Mesenchymal stem cell (in vitro differentiated cells and primary cell): ENCODE measurements at regions not wholly inside any gene's neighbourhood (a gene's known extent, or its start where the extent isn't known, plus 50 kb on each side); places are given as distances from the start of the nearest gene placed in this dataset.

ENCODE experiments used
- DNase-seq: peaks from one replicate; pipeline ENCODE4 v3.0.0-alpha.2; 2013
- H2AFZ ChIP-seq: one replicate; pipeline ENCODE4 v1.6.1; 2013; ENCODE audit warnings: low read depth, mild to moderate bottlenecking, control low read depth, inconsistent platforms, low read length, moderate library complexity
- H2AK5ac ChIP-seq: 2 replicates; pipeline ENCODE4 v1.6.1; 2013; ENCODE audit warnings: low read length, moderate library complexity, mild to moderate bottlenecking, inconsistent platforms; ENCODE audit not compliant: severe bottlenecking
- H2BK120ac ChIP-seq: one replicate; pipeline ENCODE4 v1.6.1; 2013; ENCODE audit warnings: low read depth, mild to moderate bottlenecking, inconsistent platforms, low read length, moderate library complexity
- H2BK12ac ChIP-seq, 2 experiments: one replicate each; pipeline ENCODE4 v1.6.1; 2013; ENCODE audit warnings: inconsistent platforms in 2 of 2, low read length in 2 of 2, mild to moderate bottlenecking in 2 of 2, moderate library complexity in 2 of 2, control low read depth in 1 of 2
- H2BK15ac ChIP-seq: one replicate; pipeline ENCODE4 v1.6.1; 2013; ENCODE audit warnings: mild to moderate bottlenecking, low read depth, inconsistent platforms; ENCODE audit not compliant: poor library complexity, severe bottlenecking
- H2BK5ac ChIP-seq: 2 replicates; pipeline ENCODE4 v1.6.1; 2013; ENCODE audit warnings: low read depth, mild to moderate bottlenecking, low read length, control low read depth, inconsistent platforms; ENCODE audit not compliant: poor library complexity, severe bottlenecking
- H3K14ac ChIP-seq, 2 experiments: one replicate each; pipeline ENCODE4 v1.6.1; 2013; ENCODE audit warnings: inconsistent platforms in 2 of 2, low read length in 2 of 2, control low read depth in 1 of 2, mild to moderate bottlenecking in 1 of 2, moderate library complexity in 1 of 2
- H3K18ac ChIP-seq, 2 experiments: one replicate each; pipeline ENCODE4 v1.6.1; 2013; ENCODE audit warnings: inconsistent platforms in 2 of 2, low read length in 2 of 2, control low read depth in 1 of 2, low read depth in 1 of 2, mild to moderate bottlenecking in 1 of 2
- H3K23ac ChIP-seq, 2 experiments: one replicate each; pipeline ENCODE4 v1.6.1; 2013; ENCODE audit warnings: inconsistent platforms in 2 of 2, low read length in 2 of 2, mild to moderate bottlenecking in 2 of 2, moderate library complexity in 2 of 2, control low read depth in 1 of 2
- H3K27ac ChIP-seq: 2 replicates; pipeline ENCODE4 v1.5.1; 2013; ENCODE audit warnings: mild to moderate bottlenecking, moderate library complexity, low read length, control low read depth, inconsistent platforms; ENCODE audit not compliant: poor library complexity, severe bottlenecking
- H3K27me3 ChIP-seq, 2 experiments: 2 replicates each; pipeline versions ENCODE4 v1.6.1 to v1.7.0; 2013; ENCODE audit warnings: low read length in 2 of 2, mild to moderate bottlenecking in 2 of 2, moderate library complexity in 2 of 2, control low read depth in 1 of 2, inconsistent platforms in 1 of 2; ENCODE audit not compliant: control insufficient read depth in 1 of 2, insufficient read depth in 1 of 2
- H3K36me3 ChIP-seq, 2 experiments: 2 replicates each; pipeline versions ENCODE4 v1.6.1 to v1.7.0; 2013; ENCODE audit warnings: low read length in 2 of 2, control low read depth in 1 of 2, inconsistent platforms in 1 of 2, low read depth in 1 of 2, mild to moderate bottlenecking in 1 of 2; ENCODE audit not compliant: insufficient read depth in 2 of 2, control insufficient read depth in 1 of 2
- H3K4ac ChIP-seq, 2 experiments: one replicate each; pipeline ENCODE4 v1.6.1; 2013; ENCODE audit warnings: inconsistent platforms in 2 of 2, low read length in 2 of 2, mild to moderate bottlenecking in 2 of 2, moderate library complexity in 2 of 2, control low read depth in 1 of 2, low read depth in 1 of 2
- H3K4me1 ChIP-seq: 2 replicates; pipeline ENCODE4 v1.6.1; 2013; ENCODE audit warnings: low read depth, low read length, control low read depth; ENCODE audit not compliant: control insufficient read depth, insufficient read depth
- H3K4me2 ChIP-seq: 2 replicates; pipeline ENCODE4 v1.6.1; 2013; ENCODE audit warnings: low read length, mild to moderate bottlenecking, inconsistent platforms; ENCODE audit not compliant: poor library complexity, severe bottlenecking
- H3K4me3 ChIP-seq, 2 experiments: 2 replicates each; pipeline versions ENCODE4 v1.5.1 to v1.7.0; 2013; ENCODE audit warnings: low read length in 2 of 2, mild to moderate bottlenecking in 2 of 2, control low read depth in 1 of 2, low read depth in 1 of 2; ENCODE audit not compliant: insufficient read depth in 1 of 2
- H3K79me1 ChIP-seq: replicated peaks from 2 replicates; pipeline ENCODE4 v1.6.1; 2013; ENCODE audit warnings: mild to moderate bottlenecking, control low read depth, low read length, inconsistent platforms; ENCODE audit not compliant: poor library complexity, severe bottlenecking
- H3K9ac ChIP-seq: 2 replicates; pipeline ENCODE4 v1.7.0; 2013; ENCODE audit warnings: mild to moderate bottlenecking, low read length, moderate library complexity
- H3K9me3 ChIP-seq: 2 replicates; pipeline ENCODE4 v1.7.0; 2013; ENCODE audit warnings: mild to moderate bottlenecking, low read length; ENCODE audit not compliant: control insufficient read depth
- H4K8ac ChIP-seq: one replicate; pipeline ENCODE4 v1.6.1; 2013; ENCODE audit warnings: inconsistent platforms, mild to moderate bottlenecking, low read length, moderate library complexity
- H4K91ac ChIP-seq: one replicate; pipeline ENCODE4 v1.6.1; 2013; ENCODE audit warnings: mild to moderate bottlenecking, low read length, inconsistent platforms
- WGBS: methylation state at CpG from one replicate; pipeline ENCODE4 v1.1.7; 2013; ENCODE audit warnings: mixed read lengths; 5-methylcytosine and 5-hydroxymethylcytosine counted together

- Histone ChIP-seq H3K4me3 (no peak overlapping the region), H2BK120ac (no peak overlapping the region), H2AFZ (no peak overlapping the region), H3K9ac (no peak overlapping the region), H3K79me1 (no peaks in the 10 kb centered on the region), H3K4ac (no peak overlapping the region), H3K14ac (no peak overlapping the region), H4K91ac (no peak overlapping the region), H2AK5ac (no peak overlapping the region), H3K4me2 (no peak overlapping the region), H2BK12ac (no peak overlapping the region), H3K18ac (no peak overlapping the region), H3K36me3 (no peaks in the 10 kb centered on the region), H3K4me1 (no peaks in the 10 kb centered on the region), H2BK5ac (no peak overlapping the region), H3K27ac (no peak overlapping the region), H3K23ac (no peak overlapping the region), H2BK15ac (no peak overlapping the region), H3K27me3 (peaks cover 19 to 57% of the 10 kb centered on the region in 2 experiments), H4K8ac (no peak overlapping the region), H3K9me3 (no peaks in the 10 kb centered on the region)
- no peak for DNase-seq
- WGBS: 71% methylated on average over 8 of the region's 10 CpGs
These were observed 57.3 kb upstream of the CSF3R start for GRCh38 chr1:36540056-36540455.

- Histone ChIP-seq H2AK5ac (no peak overlapping the region), H3K14ac (no peak overlapping the region), H3K4me1 (no peaks in the 10 kb centered on the region), H3K4ac (no peak overlapping the region), H3K9me3 (no peaks in the 10 kb centered on the region), H2BK12ac (no peak overlapping the region), H3K4me3 (no peak overlapping the region), H2BK120ac (no peak overlapping the region), H3K27me3 (peaks cover 24 to 62% of the 10 kb centered on the region in 2 experiments), H3K79me1 (no peaks in the 10 kb centered on the region), H3K27ac (no peak overlapping the region), H2BK5ac (no peak overlapping the region), H3K9ac (no peak overlapping the region), H4K91ac (no peak overlapping the region), H3K23ac (no peak overlapping the region), H3K36me3 (no peaks in the 10 kb centered on the region), H4K8ac (no peak overlapping the region), H2AFZ (no peak overlapping the region), H3K18ac (no peak overlapping the region), H2BK15ac (no peak overlapping the region), H3K4me2 (no peak overlapping the region)
- no peak for DNase-seq
- WGBS: 93% methylated on average over 2 of the region's 2 CpGs
These were observed 56.8 kb upstream of the CSF3R start for GRCh38 chr1:36539526-36539925.

- Histone ChIP-seq H2AK5ac (no peak overlapping the region), H4K91ac (no peak overlapping the region), H3K4me1 (no peaks in the 10 kb centered on the region), H3K79me1 (no peaks in the 10 kb centered on the region), H3K27me3 (peaks cover 24 to 63% of the 10 kb centered on the region in 2 experiments), H3K27ac (no peak overlapping the region), H3K36me3 (no peaks in the 10 kb centered on the region), H2BK120ac (no peak overlapping the region), H3K4me2 (no peak overlapping the region), H3K23ac (no peak overlapping the region), H2BK15ac (no peak overlapping the region), H3K14ac (no peak overlapping the region), H3K4me3 (no peak overlapping the region), H2BK5ac (no peak overlapping the region), H3K9me3 (peaks cover 4% of the 10 kb centered on the region), H2BK12ac (no peak overlapping the region), H3K4ac (no peak overlapping the region), H3K18ac (no peak overlapping the region), H4K8ac (no peak overlapping the region), H3K9ac (no peak overlapping the region), H2AFZ (no peak overlapping the region)
- no peak for DNase-seq
- 70% methylated on average over 3 of the region's 4 CpGs for WGBS
These were observed 55.3 kb upstream of the CSF3R start for GRCh38 chr1:36537991-36538390.

GRCh38 chr1:36537190-36537768 is 54.6 kb upstream of the CSF3R start:
- Histone ChIP-seq H2BK15ac (no peak overlapping the region), H3K23ac (no peak overlapping the region), H4K8ac (no peak overlapping the region), H3K14ac (no peak overlapping the region), H3K9ac (no peak overlapping the region), H2BK120ac (no peak overlapping the region), H3K79me1 (no peaks in the 10 kb centered on the region), H3K4me1 (no peaks in the 10 kb centered on the region), H4K91ac (no peak overlapping the region), H3K27me3 (peaks cover 24 to 60% of the 10 kb centered on the region in 2 experiments), H2BK12ac (no peak overlapping the region), H3K4me2 (no peak overlapping the region), H3K4ac (no peak overlapping the region), H3K9me3 (peaks cover 4% of the 10 kb centered on the region), H2BK5ac (no peak overlapping the region), H3K18ac (no peak overlapping the region), H3K27ac (no peak overlapping the region), H3K36me3 (no peaks in the 10 kb centered on the region), H2AK5ac (no peak overlapping the region), H2AFZ (no peak overlapping the region), H3K4me3 (no peak overlapping the region)
- no peak for DNase-seq
- WGBS: 17% methylated on average over 1 of the region's 2 CpGs
